H9 (cell line): ENCODE measurements at regions not wholly inside any gene's neighbourhood (a gene's known extent, or its start where the extent isn't known, plus 50 kb on each side); places are given as distances from the start of the nearest gene placed in this dataset.

Source experiments
- DNase-seq: peaks from one replicate; pipeline ENCODE4 v3.0.0-alpha.2; 2017
- H2AFZ ChIP-seq: one replicate; pipeline ENCODE4 v1.6.1; 2013; ENCODE audit warnings: mild to moderate bottlenecking, low read length, control low read depth, moderate library complexity
- H2AK5ac ChIP-seq: 2 replicates; pipeline ENCODE4 v1.6.1; 2013; ENCODE audit warnings: low read length, control low read depth, mixed read lengths; ENCODE audit not compliant: insufficient read length
- H2BK120ac ChIP-seq: one replicate; pipeline ENCODE4 v1.6.1; 2013; ENCODE audit warnings: low read depth, mild to moderate bottlenecking, low read length, control low read depth, inconsistent platforms; ENCODE audit not compliant: poor library complexity, severe bottlenecking
- H2BK12ac ChIP-seq: 2 replicates; pipeline ENCODE4 v1.6.1; 2013; ENCODE audit warnings: low read length, control low read depth, mixed read lengths, low read depth; ENCODE audit not compliant: insufficient read length
- H2BK15ac ChIP-seq: 2 replicates; pipeline ENCODE4 v1.6.1; 2013; ENCODE audit warnings: low read depth, low read length, control low read depth
- H2BK20ac ChIP-seq: one replicate; pipeline ENCODE4 v1.6.1; 2013; ENCODE audit warnings: low read depth, mild to moderate bottlenecking, low read length, control low read depth, inconsistent platforms; ENCODE audit not compliant: poor library complexity, severe bottlenecking
- H2BK5ac ChIP-seq: 2 replicates; pipeline ENCODE4 v1.6.1; 2013; ENCODE audit warnings: low read length, control low read depth, mixed read lengths; ENCODE audit not compliant: insufficient read length
- H3K14ac ChIP-seq: 2 replicates; pipeline ENCODE4 v1.6.1; 2013; ENCODE audit warnings: low read length, control low read depth; ENCODE audit not compliant: insufficient read depth
- H3K18ac ChIP-seq: 2 replicates; pipeline ENCODE4 v1.6.1; 2013; ENCODE audit warnings: low read depth, mild to moderate bottlenecking, mixed read lengths, low read length, control low read depth; ENCODE audit not compliant: insufficient read length
- H3K23ac ChIP-seq: 2 replicates; pipeline ENCODE4 v1.6.1; 2013; ENCODE audit warnings: low read length, control low read depth, mixed read lengths, low read depth; ENCODE audit not compliant: insufficient read length
- H3K23me2 ChIP-seq: 2 replicates; pipeline ENCODE4 v1.6.1; 2013; ENCODE audit warnings: low read depth, mild to moderate bottlenecking, mixed read lengths, low read length, control low read depth; ENCODE audit not compliant: insufficient read length, poor library complexity, severe bottlenecking
- H3K27ac ChIP-seq: 2 replicates; pipeline ENCODE4 v1.5.1; 2013; ENCODE audit warnings: low read length, control low read depth, mixed read lengths, low read depth; ENCODE audit not compliant: insufficient read length
- H3K27me3 ChIP-seq: 2 replicates; pipeline ENCODE4 v1.6.1; 2013; ENCODE audit warnings: low read length, control low read depth, inconsistent platforms; ENCODE audit not compliant: insufficient read depth
- H3K4ac ChIP-seq: 2 replicates; pipeline ENCODE4 v1.6.1; 2013; ENCODE audit warnings: low read depth, mild to moderate bottlenecking, control low read depth, inconsistent platforms, low read length, moderate library complexity
- H3K4me1 ChIP-seq: 2 replicates; pipeline ENCODE4 v1.6.1; 2013; ENCODE audit warnings: low read length, control low read depth, inconsistent platforms; ENCODE audit not compliant: insufficient read depth
- H3K4me2 ChIP-seq: 2 replicates; pipeline ENCODE4 v1.6.1; 2013; ENCODE audit warnings: low read length, control low read depth, mixed read lengths; ENCODE audit not compliant: insufficient read length, insufficient read depth
- H3K56ac ChIP-seq: 2 replicates; pipeline ENCODE4 v1.6.1; 2013; ENCODE audit warnings: low read depth, mild to moderate bottlenecking, mixed read lengths, low read length, control low read depth; ENCODE audit not compliant: insufficient read length
- H3K79me1 ChIP-seq: 2 replicates; pipeline ENCODE4 v1.6.1; 2013; ENCODE audit warnings: low read depth, mild to moderate bottlenecking, moderate library complexity, low read length, control low read depth, inconsistent platforms; ENCODE audit not compliant: insufficient read depth, poor library complexity, severe bottlenecking
- H3K79me2 ChIP-seq: 2 replicates; pipeline ENCODE4 v1.6.1; 2013; ENCODE audit warnings: low read length, control low read depth, inconsistent platforms; ENCODE audit not compliant: insufficient read depth
- H3K9ac ChIP-seq: 2 replicates; pipeline ENCODE4 v1.6.1; 2013; ENCODE audit warnings: low read length, control low read depth, mixed read lengths; ENCODE audit not compliant: insufficient read length; ENCODE audit errors: extremely low read depth
- H3K9me3 ChIP-seq: one replicate; pipeline ENCODE4 v1.6.1; 2013; ENCODE audit warnings: low read depth, low read length, inconsistent platforms; ENCODE audit not compliant: control insufficient read depth
- H3T11ph ChIP-seq: one replicate; pipeline ENCODE4 v1.6.1; 2013; ENCODE audit warnings: mild to moderate bottlenecking, low read length, control low read depth, inconsistent platforms
- H4K20me1 ChIP-seq: one replicate; pipeline ENCODE4 v1.6.1; 2013; ENCODE audit not compliant: control insufficient read depth, insufficient read length, insufficient read depth
- H4K5ac ChIP-seq: 2 replicates; pipeline ENCODE4 v1.6.1; 2013; ENCODE audit warnings: low read depth, mild to moderate bottlenecking, mixed read lengths, low read length, control low read depth; ENCODE audit not compliant: insufficient read length
- H4K8ac ChIP-seq: replicated peaks from 2 replicates; pipeline ENCODE4 v1.6.1; 2013; ENCODE audit warnings: low read length, control low read depth, mixed read lengths, low read depth; ENCODE audit not compliant: insufficient read length
- H4K91ac ChIP-seq: 2 replicates; pipeline ENCODE4 v1.6.1; 2013; ENCODE audit warnings: low read depth, mild to moderate bottlenecking, moderate library complexity, mixed read lengths, low read length, control low read depth; ENCODE audit not compliant: insufficient read length
- H3K27ac Mint-ChIP-seq, 3 experiments: 2 replicates in 2 of 3; 3 replicates in 1 of 3; pipeline ENCODE4 v1.8.0; 2020 to 2021; ENCODE audit warnings: mixed read lengths in 3 of 3, mild to moderate bottlenecking in 1 of 3, moderate library complexity in 1 of 3
- H3K27me3 Mint-ChIP-seq: 2 replicates; pipeline ENCODE4 v1.8.0; 2021; ENCODE audit warnings: low read depth, mild to moderate bottlenecking, moderate library complexity, mixed read lengths
- H3K36me3 Mint-ChIP-seq, 3 experiments: 2 replicates in 2 of 3; 3 replicates in 1 of 3; pipeline ENCODE4 v1.8.0; 2020 to 2021; ENCODE audit warnings: low read depth in 3 of 3, mixed read lengths in 3 of 3; ENCODE audit not compliant: insufficient read depth in 1 of 3
- H3K4me1 Mint-ChIP-seq, 2 experiments: 2 replicates each; pipeline ENCODE4 v1.8.0; 2020; ENCODE audit warnings: mixed read lengths in 2 of 2
- H3K4me3 Mint-ChIP-seq, 2 experiments: 2 replicates in 1 of 2; 3 replicates in 1 of 2; pipeline ENCODE4 v1.8.0; 2020 to 2021; ENCODE audit warnings: mild to moderate bottlenecking in 2 of 2, mixed read lengths in 2 of 2, moderate library complexity in 1 of 2
- H3K9me3 Mint-ChIP-seq, 2 experiments: 2 replicates in 1 of 2; 3 replicates in 1 of 2; pipeline ENCODE4 v1.8.0; 2020; ENCODE audit warnings: mild to moderate bottlenecking in 2 of 2, mixed read lengths in 2 of 2, moderate library complexity in 1 of 2
- WGBS: extraction: QIAGEN DNeasy Blood & Tissue Kit; methylation state at CpG from one replicate; pipeline ENCODE4 v1.1.7; 2013; ENCODE audit warnings: missing lambda C conversion rate, low lambda C conversion rate, mixed read lengths; ENCODE audit not compliant: insufficient read length; ENCODE audit errors: extremely low coverage; 5-methylcytosine and 5-hydroxymethylcytosine counted together
- TF ChIP-seq, protein P1 (sequence below): fragments of 200-600 bp; sonication (generic); conservative IDR thresholded peaks from 3 replicates; pipeline ENCODE4 v1.8.0; 2021; ENCODE audit warnings: antibody characterized with exemption, mild to moderate bottlenecking

DNA sequence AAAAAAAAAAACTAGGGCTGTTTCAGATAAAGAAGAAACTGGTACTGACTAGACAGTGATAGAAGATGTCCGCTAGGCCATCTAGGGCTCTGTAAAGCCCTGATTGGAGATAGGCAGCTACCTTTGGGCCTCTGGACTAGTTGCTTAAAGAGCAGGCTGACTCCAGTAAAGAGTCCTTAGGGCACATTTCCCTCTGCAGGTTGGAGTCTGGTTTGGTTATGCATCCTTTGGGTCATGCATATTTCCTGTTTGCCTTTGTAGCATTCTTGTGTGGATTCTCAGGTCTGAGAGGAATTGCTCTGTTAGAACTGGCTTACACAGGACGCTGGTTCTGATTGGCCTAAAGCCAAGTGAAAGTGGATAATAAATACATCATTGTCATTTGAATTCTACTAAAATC is 165.5 kb upstream of the LRRN1 start:
- H3K4me3 Mint-ChIP-seq, result no peak overlapping the region
- H3K27ac Mint-ChIP-seq, result no peak overlapping the region
- no peak overlapping the region for H2BK15ac ChIP-seq
- H3K9ac ChIP-seq, result no peak overlapping the region
- no peak overlapping the region for H3K18ac ChIP-seq
- no peak overlapping the region for H4K91ac ChIP-seq
- 0 out of 7 replicates have a peak, but pooled peaks cover 0 to 4% (median 0%) of the 10 kb centered on the region in 3 experiments for H3K36me3 Mint-ChIP-seq
- no peak overlapping the region for H2BK120ac ChIP-seq
- no peaks in the 10 kb centered on the region for H3K23me2 ChIP-seq
- H3K14ac ChIP-seq, result no peak overlapping the region
- H3K56ac ChIP-seq, result no peak overlapping the region
- H2BK5ac ChIP-seq, result no peak overlapping the region
- no peaks in the 10 kb centered on the region for H3K79me2 ChIP-seq
- H4K20me1 ChIP-seq, result no peaks in the 10 kb centered on the region
- H3K4ac ChIP-seq, result no peak overlapping the region
- no CpG with 5 or more reads among the region's 2 CpGs for WGBS
- H2BK20ac ChIP-seq, result no peak overlapping the region
- H3K27ac ChIP-seq, result no peak overlapping the region
- peaks cover 0 to 2% of the 10 kb centered on the region in 2 experiments; a peak in 1 of 4 replicates for H3K4me1 Mint-ChIP-seq
- H3T11ph ChIP-seq, result no peak overlapping the region
- H3K23ac ChIP-seq, result no peak overlapping the region
- no peak overlapping the region for H2AK5ac ChIP-seq
- no peak overlapping the region for H2AFZ ChIP-seq
- H4K8ac ChIP-seq, result no peak overlapping the region
- no peak overlapping the region for H4K5ac ChIP-seq
- peaks cover 1% of the 10 kb centered on the region; the same call in 1 of the 2 replicates for H3K27me3 Mint-ChIP-seq
- H3K79me1 ChIP-seq, result no peaks in the 10 kb centered on the region
- H3K9me3 ChIP-seq, result no peaks in the 10 kb centered on the region
- H3K9me3 Mint-ChIP-seq, result no peaks in the 10 kb centered on the region
- H2BK12ac ChIP-seq, result no peak overlapping the region
- H3K4me1 ChIP-seq, result 0 out of 2 replicates have a peak, but pooled peaks cover 2% of the 10 kb centered on the region
- H3K27me3 ChIP-seq, result no peaks in the 10 kb centered on the region
- H3K4me2 ChIP-seq, result no peak overlapping the region
- TF ChIP-seq, protein P1, sequence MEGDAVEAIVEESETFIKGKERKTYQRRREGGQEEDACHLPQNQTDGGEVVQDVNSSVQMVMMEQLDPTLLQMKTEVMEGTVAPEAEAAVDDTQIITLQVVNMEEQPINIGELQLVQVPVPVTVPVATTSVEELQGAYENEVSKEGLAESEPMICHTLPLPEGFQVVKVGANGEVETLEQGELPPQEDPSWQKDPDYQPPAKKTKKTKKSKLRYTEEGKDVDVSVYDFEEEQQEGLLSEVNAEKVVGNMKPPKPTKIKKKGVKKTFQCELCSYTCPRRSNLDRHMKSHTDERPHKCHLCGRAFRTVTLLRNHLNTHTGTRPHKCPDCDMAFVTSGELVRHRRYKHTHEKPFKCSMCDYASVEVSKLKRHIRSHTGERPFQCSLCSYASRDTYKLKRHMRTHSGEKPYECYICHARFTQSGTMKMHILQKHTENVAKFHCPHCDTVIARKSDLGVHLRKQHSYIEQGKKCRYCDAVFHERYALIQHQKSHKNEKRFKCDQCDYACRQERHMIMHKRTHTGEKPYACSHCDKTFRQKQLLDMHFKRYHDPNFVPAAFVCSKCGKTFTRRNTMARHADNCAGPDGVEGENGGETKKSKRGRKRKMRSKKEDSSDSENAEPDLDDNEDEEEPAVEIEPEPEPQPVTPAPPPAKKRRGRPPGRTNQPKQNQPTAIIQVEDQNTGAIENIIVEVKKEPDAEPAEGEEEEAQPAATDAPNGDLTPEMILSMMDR, result no peak
- no peak for DNase-seq
